GM12873 (cell line): ENCODE measurements at regions not wholly inside any gene's neighbourhood (a gene's known extent, or its start where the extent isn't known, plus 50 kb on each side); places are given as distances from the start of the nearest gene placed in this dataset.

ENCODE experiments used
- TF ChIP-seq, protein P1 (sequence below): IDR thresholded peaks from 2 replicates; pipeline ENCODE4 v1.5.1; 2012; ENCODE audit warnings: low read depth, mild to moderate bottlenecking, moderate library complexity, low read length, control low read depth; ENCODE audit not compliant: insufficient read depth; ENCODE audit errors: missing control alignments

- TF ChIP-seq, protein P1, sequence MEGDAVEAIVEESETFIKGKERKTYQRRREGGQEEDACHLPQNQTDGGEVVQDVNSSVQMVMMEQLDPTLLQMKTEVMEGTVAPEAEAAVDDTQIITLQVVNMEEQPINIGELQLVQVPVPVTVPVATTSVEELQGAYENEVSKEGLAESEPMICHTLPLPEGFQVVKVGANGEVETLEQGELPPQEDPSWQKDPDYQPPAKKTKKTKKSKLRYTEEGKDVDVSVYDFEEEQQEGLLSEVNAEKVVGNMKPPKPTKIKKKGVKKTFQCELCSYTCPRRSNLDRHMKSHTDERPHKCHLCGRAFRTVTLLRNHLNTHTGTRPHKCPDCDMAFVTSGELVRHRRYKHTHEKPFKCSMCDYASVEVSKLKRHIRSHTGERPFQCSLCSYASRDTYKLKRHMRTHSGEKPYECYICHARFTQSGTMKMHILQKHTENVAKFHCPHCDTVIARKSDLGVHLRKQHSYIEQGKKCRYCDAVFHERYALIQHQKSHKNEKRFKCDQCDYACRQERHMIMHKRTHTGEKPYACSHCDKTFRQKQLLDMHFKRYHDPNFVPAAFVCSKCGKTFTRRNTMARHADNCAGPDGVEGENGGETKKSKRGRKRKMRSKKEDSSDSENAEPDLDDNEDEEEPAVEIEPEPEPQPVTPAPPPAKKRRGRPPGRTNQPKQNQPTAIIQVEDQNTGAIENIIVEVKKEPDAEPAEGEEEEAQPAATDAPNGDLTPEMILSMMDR = no peak
Observed at GRCh38 chr9:93372391-93372790, 79.1 kb upstream of the FAM120A start.

DNA sequence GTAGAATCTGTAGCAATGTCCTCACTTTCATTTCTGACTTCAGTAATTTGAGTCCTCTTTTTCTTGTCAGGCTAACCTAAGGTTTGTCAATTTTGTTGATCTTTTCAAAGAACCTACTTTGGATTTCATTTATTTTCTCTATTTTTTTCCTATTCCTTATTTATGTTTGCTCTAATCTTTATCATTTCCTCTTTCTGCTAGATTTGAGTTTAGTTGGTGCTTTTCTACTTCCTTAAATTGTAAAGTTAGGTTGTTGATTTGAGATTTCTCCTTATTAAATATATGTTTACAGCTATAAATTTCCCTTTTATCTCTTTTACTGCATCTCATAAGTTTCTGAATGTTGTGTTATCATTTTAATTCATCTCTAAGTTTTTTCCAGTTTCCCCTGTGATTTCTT lies 75.1 kb upstream of the FAM120A start:
- TF ChIP-seq, protein P1 = no peak

- TF ChIP-seq, protein P1 = no peak
Observed at GRCh38 chr9:93378276-93378675, 73.2 kb upstream of the FAM120A start.

- TF ChIP-seq, protein P1 = peak; percentile 41
Observed at GRCh38 chr9:93379051-93379450, 72.4 kb upstream of the FAM120A start.

DNA sequence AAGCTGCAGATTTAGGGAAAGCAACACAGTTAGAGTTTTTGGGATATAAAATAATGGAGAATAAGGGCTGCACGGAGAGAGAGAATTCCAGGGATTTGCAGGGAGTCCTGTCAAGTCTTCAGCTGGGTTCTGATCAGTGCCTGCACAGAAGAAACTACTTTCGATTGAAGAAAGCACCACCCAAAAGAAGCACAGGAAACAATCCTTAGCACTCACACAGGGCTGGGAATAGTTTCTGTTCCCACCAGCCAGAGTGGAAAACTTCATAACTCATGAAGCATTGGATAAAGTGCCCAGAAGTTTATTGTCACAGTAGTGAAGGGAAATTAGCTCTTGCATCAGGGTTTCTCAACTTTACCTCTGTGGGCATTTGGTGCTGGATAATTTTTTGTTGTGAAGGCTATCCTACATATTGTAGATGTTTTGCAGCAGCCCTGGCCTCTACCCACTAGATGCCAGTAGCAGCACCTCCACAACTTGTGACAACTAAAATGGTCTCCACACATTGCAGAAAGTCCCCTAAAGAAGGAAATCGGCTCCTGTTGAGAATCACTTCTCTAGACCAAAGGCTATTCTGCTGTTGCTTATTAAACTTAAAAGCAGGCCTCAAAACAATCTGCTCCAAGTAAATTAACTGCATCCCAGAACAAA lies 71.0 kb upstream of the FAM120A start:
- TF ChIP-seq, protein P1 = no peak

GRCh38 chr9:93387791-93388190 lies 63.7 kb upstream of the FAM120A start:
- TF ChIP-seq, protein P1 = no peak

DNA sequence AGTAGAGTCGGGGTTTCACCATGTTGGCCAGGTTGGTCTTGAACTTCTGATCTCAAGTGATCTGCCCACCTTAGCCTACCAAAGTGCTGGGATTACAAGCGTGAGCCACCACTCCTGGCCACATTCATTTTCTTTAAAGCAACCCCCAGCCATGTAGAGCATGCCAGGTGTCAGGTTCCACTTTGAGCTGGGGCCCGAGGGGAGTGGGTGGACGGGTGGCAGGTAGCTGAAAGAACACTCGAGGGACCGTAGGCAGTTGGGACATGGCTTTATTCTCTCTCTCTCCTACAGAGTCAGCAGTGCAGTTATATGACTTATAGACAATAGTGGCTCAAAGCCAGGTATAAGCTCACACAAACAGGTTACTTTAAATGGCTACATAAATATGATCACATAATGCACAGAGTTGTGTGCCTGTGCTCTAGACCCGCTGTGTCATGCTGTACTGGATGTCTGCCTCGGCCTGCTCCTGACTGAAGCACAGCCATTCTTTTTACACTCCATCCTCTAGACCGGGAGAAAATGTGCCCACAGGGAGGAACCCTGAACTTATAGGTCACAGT lies 60.5 kb upstream of the FAM120A start:
- TF ChIP-seq, protein P1 = no peak
